ENCODE measurements at regions not wholly inside any gene's neighbourhood (a gene's known extent, or its start where the extent isn't known, plus 50 kb on each side); places are given as distances from the start of the nearest gene placed in this dataset.
"Not testable (repeated sequence)": the region's sequence is repeated elsewhere in the genome, so short reads cannot be mapped to it uniquely, and the experiment has no call there.

DNA sequence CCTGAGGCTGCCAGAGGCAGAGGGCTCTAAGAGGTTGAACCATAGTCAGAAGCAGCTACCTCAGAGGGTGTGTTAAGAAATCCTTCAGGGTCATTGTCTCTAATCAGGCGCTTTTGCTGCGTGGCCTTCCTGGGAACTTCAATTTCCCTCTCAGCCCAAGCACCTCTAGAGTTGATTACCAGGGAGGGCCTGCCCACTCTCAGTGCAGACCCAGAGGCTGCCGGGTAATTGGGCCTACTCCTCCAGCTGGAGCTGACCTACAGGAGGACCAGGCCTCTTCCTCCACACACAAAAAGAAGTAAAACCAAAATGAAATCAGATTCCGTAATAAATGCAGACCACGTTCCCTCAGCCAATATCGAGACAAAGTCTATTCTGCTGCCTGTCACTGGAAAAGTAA is 305.0 kb upstream of the CCL2 start:
- no peak for DNase-seq

DNA sequence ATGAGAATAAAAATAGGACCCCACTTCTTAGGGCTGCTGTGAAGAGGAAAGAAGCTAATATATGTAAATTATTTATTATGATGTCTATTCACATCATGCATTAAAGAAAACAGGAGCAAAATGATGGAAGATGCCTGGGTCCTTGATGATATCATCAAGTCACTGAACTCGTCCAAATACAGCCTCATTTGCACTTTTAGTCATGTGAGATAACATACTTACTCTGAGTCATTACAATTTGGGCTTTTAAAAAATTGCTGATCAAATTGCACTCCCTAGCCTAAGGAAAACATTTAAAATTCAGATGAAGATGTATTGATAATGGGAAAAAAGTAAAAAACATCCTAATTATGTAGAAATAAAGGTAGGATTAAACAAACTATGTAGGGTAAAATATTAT is 302.7 kb upstream of the CCL2 start:
- DNase-seq = no peak

DNA sequence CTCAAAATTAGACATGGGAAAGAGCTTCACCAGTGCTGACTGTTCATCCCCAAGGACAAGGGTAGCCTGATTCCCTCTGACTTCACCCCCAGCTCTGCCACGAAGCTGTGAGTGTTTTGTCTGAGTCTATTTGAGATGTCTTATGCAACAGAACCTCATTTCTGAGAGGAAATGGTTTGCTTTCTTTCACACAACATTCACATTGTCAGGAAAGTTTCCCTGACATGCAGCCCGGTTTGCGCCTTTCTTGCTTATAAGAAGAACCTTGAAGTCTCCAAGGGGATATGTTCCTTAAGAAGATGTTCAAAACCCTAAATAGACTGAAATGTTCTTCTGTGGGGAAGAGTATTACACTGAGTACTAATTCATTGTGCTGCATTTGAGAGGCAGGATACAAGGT is 300.5 kb upstream of the CCL2 start:
- DNase-seq = no peak

DNA sequence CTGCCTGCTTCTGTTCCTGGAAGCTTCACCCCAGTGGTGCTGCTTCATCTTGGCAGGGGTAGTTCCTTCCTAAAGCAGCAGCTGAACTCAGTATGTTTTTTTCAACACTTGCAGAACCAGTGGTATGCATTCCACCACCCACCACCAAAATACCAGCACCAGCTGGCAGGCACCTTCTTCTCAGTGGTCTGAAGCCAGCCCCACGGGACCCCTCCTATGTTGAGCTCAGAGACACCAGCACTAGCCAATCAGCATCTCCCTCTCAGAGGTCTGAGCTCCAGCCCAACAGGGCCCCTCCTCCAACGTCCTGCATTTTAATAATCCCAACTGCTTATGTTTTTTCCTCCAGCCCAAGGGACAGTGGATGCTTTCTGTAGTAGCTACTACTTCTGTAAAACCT is 299.6 kb upstream of the CCL2 start:
- DNase-seq = no peak

DNA sequence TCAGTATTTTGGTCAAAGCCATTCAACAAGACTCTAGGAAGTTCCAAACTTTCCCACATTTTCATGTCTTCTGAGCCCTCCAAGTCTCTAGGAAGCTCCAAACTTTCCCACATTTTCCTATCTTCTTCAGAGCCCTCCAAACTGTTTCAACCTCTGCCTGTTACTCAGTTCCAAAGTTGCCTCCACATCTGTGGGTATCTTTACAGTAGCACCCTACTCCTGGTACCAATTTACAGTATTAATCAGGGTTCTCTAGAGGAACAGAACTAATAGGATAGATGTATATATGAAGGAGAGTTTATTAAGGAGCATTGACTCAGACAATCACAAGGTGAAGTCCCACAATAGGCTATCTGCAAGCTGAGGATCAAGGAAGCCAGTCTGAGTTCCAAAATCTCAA is 296.0 kb upstream of the CCL2 start:
- DNase-seq = not testable (repeated sequence)

DNA sequence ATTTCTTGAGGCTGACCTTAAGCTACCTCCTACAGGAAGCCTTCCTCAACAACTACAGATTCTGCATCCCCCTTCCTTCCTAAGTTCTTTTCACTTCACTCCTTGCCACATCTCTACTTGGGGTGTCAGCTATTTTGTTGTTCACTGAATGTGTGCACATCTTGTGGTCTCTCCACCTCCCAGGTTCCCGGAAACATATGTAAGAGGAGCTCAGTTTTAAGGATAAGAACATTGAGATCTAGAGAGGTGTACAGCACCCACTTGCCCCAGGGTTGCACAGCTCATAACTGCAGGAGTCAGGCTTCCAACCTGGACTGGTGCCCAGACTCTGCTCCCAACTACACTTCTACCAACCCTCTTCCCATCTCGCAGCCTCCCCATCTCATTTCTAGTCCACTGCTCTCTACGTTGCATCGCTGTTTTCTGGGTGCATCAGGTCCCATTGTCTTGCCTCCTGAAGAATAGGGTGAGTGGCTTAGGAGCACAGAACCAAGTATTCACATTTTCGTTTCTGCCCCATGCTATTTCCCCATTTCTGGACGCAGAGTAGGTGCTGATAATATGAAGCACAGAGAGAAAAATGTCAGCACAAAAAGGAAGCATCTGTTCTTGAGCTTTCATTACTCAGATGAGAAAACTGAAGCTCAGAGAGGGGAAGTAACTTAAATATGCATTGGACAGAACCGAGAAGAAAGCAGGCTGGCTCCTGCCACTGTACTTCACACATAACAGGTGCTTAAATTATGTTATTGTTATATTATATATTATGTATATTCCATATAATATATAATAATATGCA is 292.0 kb upstream of the CCL2 start:
- no peak for DNase-seq

DNA sequence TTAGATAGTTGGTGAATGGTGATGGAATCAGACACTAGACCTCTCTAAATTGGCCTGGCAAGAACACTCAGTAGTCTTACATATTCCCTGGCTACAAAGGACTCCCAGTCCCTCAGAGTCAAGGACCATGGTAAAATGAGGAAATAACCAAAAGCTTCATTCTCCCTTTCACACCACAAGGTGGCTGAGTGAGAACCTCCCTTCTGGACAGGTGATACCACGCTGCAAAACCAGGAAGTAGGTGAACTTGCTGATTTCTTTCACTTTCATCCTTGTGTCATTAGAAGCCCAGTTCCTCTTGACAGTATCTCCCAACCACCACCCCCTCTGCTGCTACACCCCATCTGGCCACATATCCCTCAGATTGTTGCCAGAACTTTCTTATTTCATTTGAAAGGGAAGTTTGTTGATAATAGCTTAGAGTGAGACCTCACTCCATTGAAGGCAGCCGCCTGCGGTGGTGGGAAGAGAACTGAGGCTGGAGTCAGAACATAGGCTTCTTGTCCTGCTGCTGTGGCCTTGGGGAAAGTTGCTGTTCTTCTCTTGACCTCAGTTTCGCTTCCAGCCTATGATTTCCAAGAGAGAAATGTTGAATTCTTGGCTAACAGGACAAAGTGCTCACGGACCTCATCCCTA is 290.6 kb upstream of the CCL2 start:
- no peak for DNase-seq

DNA sequence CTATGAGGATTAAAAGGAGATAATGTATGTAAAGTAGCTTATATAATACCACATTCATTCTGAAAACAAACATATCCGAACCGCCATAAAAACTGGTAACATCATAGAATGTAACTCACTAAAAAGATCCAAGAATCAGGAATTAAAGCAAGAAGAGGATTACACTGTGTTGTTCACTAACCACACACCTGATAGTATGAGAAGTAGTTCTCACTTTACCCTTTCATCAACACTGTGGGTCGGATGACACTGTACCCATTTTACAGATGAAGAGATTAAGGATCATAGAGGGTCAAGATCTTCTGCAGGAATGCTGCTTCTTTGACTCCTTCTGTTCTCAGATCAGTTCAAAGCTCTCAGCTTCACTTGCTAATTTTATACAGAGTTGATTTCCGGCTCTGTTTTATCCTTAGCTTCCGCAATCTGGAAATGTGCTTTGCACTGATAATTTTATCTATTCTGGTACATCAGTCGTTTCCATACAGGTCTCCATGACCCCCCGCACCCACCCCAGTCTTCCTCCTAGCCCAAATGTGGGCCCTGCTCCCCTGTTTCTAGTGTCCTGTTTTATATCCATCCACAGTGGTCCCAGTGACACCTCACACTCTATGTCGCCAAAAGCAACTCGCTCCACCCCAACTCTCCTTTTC is 288.6 kb upstream of the CCL2 start:
- no peak for DNase-seq

DNA sequence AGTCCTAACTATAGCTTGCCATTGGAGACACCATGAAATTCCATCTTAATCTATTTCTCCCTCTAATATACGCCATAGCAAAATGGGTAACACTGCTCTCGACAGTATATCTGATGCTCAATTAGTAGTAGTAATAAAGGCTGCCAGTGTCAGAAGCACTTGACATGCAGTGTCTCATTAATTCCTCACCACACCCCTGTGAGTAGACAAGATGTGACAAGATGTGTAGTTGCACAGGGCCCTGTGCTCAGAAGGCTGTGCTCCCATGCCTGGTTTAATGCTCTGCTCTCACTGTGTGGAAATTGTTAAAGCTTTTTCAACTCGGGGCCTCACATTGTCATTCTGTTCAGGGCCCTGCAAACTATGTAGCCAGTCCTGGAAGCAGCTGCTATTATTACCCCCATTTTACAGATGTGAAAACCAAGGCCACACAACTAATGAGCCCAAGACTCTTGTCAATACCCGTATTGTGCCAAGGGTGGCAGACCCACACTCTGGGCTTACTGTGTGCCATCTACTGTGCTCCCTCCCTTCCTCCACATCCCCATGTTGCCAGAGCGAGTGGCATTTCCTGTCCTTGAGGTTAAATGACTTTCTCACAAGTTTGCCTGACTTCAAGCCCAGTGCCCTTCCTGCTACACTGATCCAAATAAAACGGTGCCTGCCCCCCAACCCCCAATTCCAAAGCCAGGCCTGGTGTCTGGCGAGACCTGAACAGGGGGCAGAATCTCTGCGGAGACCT is 287.3 kb upstream of the CCL2 start:
- no peak for DNase-seq

DNA sequence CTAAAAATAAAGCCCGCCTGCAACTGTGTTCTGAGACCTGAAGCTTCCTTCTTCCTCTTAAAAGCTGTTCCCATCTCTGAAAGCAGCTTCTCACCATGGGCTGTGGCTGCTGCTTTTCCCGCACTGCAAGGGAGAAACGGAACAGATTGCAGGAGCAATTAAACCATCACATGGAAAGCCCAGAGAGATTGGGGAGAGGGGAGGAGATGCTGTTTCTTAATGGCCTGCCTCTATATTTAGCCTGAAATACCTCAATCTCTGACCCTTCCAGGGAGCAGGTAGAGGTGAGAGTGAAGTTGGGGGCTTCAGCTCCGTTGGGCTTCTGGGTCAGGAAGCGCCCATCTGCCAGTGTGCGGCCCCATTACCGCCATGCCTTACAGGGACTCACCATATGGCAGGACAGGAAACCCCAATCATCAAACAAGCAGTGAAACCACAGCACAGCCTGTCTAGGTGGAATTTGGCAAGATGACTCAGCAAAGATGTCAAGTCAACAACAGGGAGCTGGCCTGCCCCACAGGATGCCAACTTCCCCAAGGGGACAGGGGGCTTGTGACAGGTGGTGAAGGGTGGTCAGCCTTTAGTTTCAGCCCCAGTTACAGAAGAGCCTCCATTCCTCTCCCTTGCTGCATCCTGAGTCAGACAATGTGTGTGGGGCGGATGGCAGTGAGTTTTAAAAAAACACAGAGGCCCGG is 286.6 kb upstream of the CCL2 start:
- no peak for DNase-seq

DNA sequence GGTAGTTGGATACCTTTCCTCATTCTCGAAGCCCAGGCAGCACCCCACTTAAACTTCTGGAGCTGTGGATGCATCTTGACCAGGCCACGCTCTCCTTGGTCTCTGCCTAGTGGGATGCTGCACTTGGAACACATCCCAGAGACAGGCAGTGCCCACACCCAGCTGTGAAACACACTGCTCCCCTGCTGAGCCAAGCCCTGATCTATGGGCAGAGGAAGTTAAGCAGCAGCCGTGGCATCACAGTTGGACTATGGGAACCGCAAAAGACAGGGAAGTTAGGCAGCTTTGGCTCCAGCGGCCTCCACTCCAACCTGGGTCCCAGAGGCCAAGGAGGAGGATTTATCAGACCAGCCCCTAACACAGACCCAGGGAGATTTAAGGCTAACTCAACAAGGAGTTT is 284.8 kb upstream of the CCL2 start:
- DNase-seq = no peak

DNA sequence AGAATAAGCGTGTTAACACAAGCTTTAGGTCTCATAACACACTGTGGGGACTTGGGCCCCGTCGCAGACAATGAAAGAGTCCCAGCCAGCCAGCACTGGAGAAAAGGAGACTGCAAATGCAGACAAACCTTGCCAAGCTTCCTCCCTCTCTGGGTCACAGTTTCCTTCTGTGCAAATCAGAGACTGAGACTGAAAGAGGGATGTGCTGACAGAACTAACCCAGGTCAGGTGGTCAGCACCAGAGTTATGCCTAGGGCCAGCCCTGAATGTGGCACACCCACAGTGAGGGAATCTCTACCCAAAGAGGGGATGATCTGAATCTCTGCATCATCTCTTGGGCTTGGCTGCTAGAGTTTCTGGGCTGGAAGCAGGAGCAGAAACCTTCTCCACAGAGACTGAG is 282.3 kb upstream of the CCL2 start:
- no peak for DNase-seq

DNA sequence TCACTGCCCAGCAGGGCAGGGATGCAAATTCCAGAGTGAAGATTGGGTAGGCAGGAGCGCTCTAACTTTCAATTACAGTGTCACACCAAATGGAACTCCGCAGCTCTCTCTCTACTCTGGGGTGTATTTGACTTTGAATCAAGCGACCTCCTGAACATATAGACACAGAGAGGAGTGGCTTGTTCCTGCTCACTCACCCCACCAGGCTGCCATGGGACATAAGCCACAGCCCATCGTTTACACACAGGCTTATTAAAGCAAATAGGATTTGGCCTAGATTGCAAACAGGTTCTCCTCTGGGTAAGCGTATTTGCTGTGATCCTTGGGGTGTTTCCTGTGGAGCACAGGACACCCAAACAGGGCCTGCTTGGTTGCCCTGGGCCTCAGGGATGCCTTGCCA is 281.6 kb upstream of the CCL2 start:
- no peak for DNase-seq

DNA sequence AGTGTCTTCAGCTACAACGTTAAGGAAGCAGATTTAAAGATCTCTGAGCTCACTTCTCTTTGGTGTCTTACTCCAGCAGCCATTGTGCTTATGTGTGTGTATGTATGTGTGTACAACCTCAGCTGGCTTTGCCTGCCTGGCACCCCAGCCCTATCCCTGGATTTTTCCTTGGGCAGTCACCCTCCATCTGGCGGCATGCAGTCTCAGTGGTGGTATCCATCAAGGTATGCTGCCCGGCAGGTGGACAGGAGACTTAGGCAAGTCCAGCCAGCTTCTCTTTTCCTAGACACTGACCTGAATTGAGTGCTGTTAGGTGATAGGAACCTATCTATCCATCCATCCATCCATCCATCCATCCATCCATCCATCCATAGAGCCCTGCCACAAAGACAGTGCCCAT is 280.8 kb upstream of the CCL2 start:
- no peak for DNase-seq

DNA sequence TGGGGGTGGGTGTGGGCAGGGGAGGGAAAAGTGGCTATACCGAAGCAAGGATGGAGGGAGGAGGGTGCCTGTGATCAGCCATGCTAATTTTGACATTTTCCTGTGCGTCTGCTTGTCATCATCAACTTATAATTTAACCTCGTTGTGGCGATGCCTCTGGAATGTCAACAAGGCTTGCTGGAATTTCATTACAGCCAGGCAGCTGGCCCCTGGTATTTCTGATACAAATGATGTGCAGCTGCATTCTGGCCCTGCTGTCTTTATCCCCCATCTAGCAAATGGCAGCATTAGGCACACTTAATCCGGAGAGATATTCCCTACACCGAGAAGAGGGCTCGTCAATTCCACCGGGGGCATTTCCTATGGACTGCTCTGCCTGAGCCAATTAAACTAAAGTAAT is 278.3 kb upstream of the CCL2 start:
- no peak for DNase-seq

DNA sequence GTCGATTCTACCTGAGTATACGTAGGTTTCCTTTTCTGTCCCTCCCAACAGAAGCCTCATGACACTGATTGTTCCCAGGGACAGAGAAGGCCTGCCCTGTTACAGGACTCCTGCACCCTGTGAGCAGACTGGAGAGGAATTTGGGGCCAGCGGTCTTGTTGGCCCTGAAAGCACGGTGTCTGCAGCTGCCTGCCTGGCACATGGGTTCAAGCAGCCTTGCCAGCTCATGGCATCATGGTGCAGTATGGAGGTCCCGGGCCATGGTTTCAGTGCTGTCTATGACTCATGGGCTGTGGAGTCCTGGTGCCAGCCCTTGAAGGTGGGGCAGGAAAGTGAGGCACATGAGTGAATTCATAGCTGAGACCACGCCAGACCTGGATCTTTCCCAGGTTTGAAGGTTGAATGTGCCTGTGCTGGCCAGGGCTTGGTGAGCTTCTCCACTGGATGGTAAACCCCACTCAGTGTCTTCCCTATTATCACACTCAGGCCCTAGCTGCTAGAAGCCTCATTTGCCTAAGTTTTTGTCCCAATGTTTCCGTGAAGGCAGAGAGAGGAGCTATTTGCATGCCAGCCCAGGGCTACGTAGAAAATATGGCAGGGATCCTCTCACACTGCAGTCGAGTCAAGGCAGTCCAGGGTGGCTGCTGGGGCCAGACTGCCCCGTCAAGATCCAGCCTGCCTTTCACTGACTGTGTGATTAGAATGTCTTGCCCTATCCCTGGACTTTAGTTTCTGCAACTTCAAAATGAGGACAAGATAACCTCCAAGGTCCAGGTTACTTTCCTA is 277.2 kb upstream of the CCL2 start:
- no peak for DNase-seq

DNA sequence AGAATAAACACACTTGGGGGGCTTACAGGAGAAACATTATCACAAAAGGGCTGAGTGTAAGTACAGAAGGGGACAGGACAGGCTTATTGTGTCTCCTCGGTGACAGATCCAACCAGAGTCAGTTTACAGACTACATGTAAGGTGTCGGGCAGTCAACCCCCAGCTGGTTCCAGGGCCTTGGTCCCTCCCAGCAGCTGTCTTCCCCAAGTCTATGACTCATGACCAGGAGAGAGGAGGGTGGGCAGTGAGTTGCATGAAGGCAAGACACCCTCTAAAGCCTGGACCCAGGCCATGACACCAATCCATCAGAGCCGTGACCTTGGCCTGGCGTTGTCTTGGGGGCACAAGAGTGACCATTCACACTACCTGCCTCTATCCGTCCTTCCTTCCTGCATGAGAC is 276.2 kb upstream of the CCL2 start:
- DNase-seq = no peak

DNA sequence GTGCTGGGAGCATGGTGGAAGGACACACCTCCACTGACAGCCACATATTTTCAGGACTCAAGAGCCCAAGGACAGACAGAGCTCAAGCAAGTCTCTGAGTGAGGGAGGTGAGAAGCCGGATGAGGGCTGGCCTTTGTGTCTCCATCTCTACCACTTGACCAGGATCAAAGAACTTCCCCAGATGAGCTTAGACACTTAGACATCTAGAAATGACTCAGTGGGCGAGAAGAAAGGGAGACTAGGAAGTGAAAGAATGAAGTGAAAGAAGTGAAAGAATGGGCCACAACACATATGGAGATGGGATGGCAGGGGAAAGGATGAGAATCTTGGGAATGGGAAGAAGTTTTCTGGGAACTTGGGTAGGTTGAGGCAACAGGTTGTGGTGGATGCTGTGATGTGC is 274.9 kb upstream of the CCL2 start:
- DNase-seq = no peak

DNA sequence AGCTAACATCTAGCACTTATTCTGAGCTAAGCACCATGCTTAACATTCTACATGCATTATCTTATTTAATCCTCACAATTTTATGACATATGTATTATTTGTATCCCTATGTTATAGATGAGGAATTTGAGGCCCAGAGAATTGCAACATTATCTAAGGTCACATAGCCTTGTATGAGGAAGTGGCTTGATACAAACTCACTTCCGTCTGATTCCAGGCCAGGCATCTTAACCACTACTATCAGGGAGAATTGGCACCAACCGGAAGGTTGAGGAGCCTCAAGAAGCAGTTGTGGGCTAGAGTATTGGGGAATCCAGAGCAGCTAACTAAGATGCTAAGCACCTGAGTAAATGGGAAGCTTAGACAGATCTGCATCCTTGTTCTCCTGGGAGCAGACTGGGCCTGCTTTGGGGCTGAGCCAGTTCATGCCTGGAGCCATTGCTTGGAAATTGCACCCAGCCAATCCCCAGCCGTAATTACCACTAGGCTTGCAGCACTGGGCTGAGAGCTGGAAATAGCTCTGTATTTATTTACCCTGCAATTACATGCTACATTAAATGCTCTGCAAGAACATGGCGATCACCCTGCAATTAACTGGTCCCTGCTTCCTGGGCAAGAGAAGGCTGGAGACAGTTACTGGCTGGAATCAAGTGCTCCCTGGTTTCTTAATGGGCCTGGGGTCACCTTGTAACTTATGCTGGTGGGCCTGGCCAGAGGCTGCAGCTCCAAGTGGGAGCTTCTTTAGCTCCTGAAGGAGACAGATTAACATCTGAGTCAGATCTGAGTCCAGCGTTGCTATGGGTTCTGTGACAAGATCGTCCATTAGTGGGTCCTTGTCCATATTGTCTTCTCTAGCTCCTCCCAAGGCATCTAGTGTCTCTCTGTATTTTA is 273.1 kb upstream of the CCL2 start:
- no peak for DNase-seq

DNA sequence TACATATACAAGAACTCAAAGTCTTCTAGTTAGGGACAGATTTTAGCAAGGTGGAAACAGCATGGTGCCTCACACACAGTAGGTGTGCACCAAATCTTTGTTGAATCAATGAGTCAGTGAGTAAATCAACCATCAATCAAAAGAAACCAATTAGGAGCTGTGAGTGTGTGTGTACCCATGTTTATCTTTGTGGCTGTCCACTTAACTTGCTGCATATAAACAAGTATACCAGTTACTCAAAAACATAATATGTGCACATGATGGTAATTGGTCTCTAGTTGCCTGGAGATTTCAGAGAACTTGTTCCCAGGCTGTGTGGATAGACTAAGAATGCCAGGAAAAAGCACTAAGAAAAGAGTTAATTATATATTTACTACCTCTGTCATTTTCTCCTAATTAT is 272.2 kb upstream of the CCL2 start:
- no peak for DNase-seq

Data from SHP77 (cell line).